Ectodermal cell (in vitro differentiated cells): ENCODE measurements at regions not wholly inside any gene's neighbourhood (a gene's known extent, or its start where the extent isn't known, plus 50 kb on each side); places are given as distances from the start of the nearest gene placed in this dataset.

ENCODE experiments used
- H3K27ac ChIP-seq: 2 replicates; pipeline ENCODE4 v1.7.0; 2013; ENCODE audit warnings: mild to moderate bottlenecking, low read depth, low read length; ENCODE audit not compliant: insufficient read depth, poor library complexity, severe bottlenecking
- H3K27me3 ChIP-seq: 2 replicates; pipeline ENCODE4 v1.7.0; 2013; ENCODE audit warnings: mild to moderate bottlenecking, low read length; ENCODE audit not compliant: insufficient read depth, control insufficient read depth, poor library complexity, severe bottlenecking
- H3K36me3 ChIP-seq: one replicate; pipeline ENCODE4 v1.7.0; 2013; ENCODE audit warnings: low read length; ENCODE audit not compliant: control insufficient read depth, insufficient read depth
- H3K4me1 ChIP-seq: one replicate; pipeline ENCODE4 v1.7.0; 2013; ENCODE audit warnings: low read length; ENCODE audit not compliant: control insufficient read depth, insufficient read depth
- H3K4me3 ChIP-seq: 2 replicates; pipeline ENCODE4 v1.7.0; 2013; ENCODE audit warnings: low read depth, low read length, control low read depth; ENCODE audit not compliant: insufficient read depth
- H3K9me3 ChIP-seq: 2 replicates; pipeline ENCODE4 v1.7.0; 2013; ENCODE audit warnings: mild to moderate bottlenecking, low read length, moderate library complexity; ENCODE audit not compliant: control insufficient read depth
- WGBS, 2 experiments: methylation state at CpG; one replicate each; pipeline ENCODE4 v1.1.7; 2013; ENCODE audit warnings: missing lambda C conversion rate in 2 of 2; 5-methylcytosine and 5-hydroxymethylcytosine counted together

DNA sequence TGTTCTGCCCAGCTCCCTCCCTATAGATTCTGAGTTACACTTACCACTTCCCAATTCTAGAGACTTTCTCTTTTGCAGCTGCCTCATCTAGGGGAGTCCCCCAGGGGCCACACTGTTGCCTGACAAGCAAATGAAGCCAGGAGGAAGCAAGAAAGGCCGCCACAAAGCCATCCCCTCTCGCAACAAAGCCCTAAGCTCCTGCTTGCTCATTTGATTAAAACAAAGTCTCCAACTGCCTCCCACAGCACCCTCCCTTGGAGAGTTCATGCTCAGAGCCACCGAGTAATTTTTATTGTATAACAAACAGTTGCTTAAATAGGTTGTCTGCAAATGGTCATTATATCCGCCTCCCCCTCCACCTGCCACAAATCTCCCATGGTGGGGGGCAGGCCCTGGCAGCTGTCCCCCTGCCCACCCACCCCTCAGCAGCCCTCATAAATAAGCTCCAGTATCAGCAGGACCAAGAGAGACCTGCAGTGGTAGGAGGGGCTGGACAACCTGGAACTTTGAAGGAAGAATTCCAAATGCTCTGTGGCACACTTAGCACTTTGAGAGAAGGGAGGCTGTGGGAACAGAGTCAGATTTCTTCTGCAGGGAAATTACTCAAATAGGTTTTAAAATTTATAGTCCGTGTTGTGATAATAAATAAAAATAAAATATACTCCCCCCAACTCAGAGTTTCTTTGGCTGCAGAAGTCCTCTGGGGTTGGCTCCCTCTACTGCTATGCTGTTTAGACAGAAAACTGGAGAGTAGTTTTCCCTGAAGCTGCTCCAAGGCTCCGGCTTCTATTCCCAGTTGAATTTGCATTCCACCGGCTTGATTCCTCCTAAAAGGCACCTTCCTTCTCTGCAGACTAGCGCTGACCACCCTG is 237.5 kb downstream of the TTLL7 start:
- Histone ChIP-seq H3K4me3 (no peak overlapping the region), H3K36me3 (no peaks in the 10 kb centered on the region), H3K9me3 (no peaks in the 10 kb centered on the region), H3K27me3 (no peaks in the 10 kb centered on the region), H3K27ac (peak overlapping the region; percentile 51), H3K4me1 (peaks cover 37% of the 10 kb centered on the region)
- 43 to 59% methylated on average over 6 to 7 of the region's 8 CpGs for WGBS, 2 experiments

DNA sequence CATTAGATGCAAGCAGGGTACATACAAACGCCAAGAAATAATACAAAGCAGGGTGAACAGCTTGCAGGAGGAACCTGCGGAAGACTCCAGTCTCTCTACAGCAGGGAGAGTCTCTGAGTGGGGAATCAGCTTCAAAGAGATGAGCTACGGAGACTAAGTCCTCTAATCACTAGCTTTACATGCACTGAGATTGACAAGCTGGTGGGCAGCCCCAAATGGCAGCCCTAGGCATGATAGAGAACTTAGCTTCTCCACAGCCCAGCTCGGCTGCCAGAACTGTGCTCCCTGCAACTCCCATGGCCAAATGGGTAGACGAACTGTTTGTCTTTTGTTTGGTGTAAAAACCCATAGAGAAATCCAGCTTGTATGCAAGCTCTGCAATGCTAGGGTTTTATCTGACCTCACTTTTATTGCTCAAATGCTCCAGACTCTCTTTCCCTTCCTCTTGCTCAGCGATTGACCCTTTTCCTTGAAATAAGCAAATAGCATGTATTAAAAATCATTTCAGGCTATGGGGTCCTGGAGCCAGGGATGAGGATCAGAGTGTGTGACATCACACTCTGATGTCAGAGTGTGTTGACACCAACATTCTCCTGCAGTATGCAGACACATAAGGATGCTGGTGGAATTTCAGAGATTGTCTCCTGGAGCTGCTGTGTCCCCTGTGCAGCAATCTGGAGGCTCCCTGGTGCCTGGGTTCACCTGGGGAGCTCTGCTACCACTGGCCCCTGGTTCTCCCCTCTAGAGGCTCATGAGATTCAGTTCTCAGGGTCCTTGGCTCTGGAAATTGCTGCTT is 238.5 kb downstream of the TTLL7 start:
- Histone ChIP-seq H3K27ac (peak overlapping the region; percentile 29), H3K9me3 (no peaks in the 10 kb centered on the region), H3K4me3 (no peak overlapping the region), H3K27me3 (no peaks in the 10 kb centered on the region), H3K36me3 (no peaks in the 10 kb centered on the region), H3K4me1 (peaks cover 37% of the 10 kb centered on the region)
- 74 to 79% methylated on average over 6 of the region's 6 CpGs for WGBS, 2 experiments

DNA sequence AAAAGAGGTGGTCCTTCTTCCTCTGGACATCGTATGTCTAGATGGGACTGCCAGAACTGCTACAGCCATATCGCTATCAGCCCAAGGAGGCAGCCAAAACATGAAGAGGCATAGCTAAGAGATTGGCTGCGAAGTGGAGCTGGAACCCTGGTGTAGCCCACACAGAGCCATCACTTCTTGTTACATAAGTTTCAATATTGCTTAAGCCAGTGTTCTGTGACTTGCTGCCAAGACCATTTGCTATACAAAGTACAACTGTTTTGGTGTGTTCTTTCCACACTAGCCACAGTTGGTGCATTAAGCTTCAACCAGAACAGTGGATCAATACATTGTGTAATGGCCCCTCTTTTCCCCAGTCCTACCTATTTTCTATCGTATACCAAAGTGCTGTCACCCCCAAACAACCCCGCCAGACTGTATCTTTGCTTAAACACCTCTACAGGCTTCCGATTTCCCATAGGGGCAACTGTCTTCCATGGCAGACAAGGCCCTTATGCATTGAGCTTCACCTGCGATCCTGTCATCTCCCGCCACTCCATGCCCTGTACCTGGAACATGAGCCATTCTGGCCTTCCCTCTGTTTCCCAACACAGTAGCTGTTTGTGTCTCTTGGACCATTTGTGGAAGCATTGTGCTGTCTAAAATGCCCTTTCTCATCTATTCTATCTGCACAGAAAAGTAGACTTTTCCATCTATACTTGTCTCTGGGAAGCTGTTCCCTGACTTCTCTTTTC is 241.8 kb downstream of the TTLL7 start:
- H3K36me3 ChIP-seq: no peaks in the 10 kb centered on the region
- no peak overlapping the region for H3K4me3 ChIP-seq
- H3K4me1 ChIP-seq: peaks cover 22% of the 10 kb centered on the region
- H3K27me3 ChIP-seq: no peaks in the 10 kb centered on the region
- no peak overlapping the region for H3K27ac ChIP-seq
- WGBS, 2 experiments: 94 to 95% methylated on average over 8 of the region's 8 CpGs
- no peaks in the 10 kb centered on the region for H3K9me3 ChIP-seq

DNA sequence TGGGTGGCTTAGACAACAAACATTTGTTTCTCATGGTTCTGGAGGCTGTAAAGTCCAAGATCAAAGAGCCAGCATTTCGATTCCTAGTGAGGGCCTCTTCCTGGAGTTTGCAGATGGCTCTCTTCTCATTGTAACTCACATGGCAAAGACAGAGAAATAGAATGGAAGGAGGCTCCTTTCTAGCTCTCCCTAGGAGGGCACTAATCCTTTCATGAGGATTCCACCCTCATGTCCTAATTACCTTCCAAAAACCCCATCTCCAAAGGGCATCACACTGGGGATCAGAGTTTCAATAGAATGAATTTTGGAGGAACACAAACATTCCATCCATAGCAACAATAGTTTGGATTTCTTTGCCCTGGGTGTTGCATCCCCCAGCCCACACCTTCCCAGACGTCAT is 247.3 kb downstream of the TTLL7 start:
- H3K27ac ChIP-seq: peak overlapping the region; percentile 45

DNA sequence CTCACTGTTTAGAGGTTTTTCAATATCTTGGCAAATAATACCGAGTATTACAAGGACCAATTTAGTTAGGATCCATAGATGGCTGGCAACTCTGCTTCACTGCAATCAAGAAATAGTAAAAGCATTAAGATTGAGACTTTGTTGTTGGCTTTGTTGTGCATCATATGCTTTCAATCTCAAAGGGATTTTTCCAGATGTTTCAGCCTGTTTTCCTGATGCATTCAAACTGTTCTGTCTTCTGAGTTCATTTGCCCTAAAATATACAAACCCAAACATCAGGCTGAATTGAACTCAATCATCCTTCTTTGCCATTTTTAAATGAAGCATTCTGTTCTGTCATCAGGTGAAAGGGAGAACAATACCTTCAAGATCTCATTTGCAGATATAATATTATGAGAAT is 248.7 kb downstream of the TTLL7 start:
- H3K27ac ChIP-seq: no peak overlapping the region
- H3K36me3 ChIP-seq: no peaks in the 10 kb centered on the region
- WGBS, 2 experiments: 100% methylated on average over 1 of the region's 1 CpG
- H3K4me1 ChIP-seq: peaks cover 9% of the 10 kb centered on the region
- no peaks in the 10 kb centered on the region for H3K9me3 ChIP-seq
- H3K27me3 ChIP-seq: no peaks in the 10 kb centered on the region
- no peak overlapping the region for H3K4me3 ChIP-seq

More for the DNA sequence above, 247.3 kb downstream of the TTLL7 start:
- 13 to 17% methylated on average over 1 of the region's 2 CpGs for whole genome bisulfite sequencing, 2 experiments
- Histone ChIP-seq H3K4me3 (no peak overlapping the region), H3K36me3 (no peaks in the 10 kb centered on the region), H3K27me3 (no peaks in the 10 kb centered on the region), H3K9me3 (no peaks in the 10 kb centered on the region), H3K4me1 (peaks cover 5% of the 10 kb centered on the region)

DNA sequence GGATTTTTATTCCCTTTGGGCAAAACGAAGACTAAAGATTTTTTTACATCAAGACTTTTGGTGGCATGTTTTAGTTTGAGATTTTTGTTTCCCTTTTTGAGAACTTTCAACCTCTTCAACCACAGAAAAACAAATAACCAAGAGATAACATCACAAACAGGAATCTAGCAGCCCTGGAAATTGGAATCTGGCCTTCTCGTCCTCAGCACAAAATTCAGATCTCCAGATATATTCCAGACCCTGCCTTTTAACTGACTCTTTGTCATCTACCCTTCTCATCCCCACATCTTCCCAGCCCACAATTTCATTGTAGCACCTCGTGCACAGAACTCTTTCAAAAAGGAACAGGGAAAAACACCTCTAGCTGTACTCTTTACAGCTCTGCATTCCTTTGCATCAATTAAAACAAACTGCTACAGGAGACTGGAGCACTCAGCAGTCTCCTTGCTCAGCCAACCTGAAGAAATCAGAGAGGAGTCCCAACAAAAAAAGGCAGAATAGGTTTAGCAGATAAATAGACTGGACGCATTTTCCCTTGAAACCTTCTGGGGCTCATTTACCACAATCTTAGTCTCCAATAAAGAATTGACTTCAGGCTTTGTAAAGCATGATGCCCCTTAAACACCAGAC is 251.0 kb downstream of the TTLL7 start:
- Histone ChIP-seq H3K4me1 (peaks cover 26% of the 10 kb centered on the region), H3K4me3 (no peak overlapping the region), H3K27me3 (no peaks in the 10 kb centered on the region), H3K27ac (peak overlapping the region; percentile 27), H3K36me3 (no peaks in the 10 kb centered on the region), H3K9me3 (no peaks in the 10 kb centered on the region)
- WGBS, 2 experiments: 67 to 73% methylated on average over 3 to 4 of the region's 4 CpGs

DNA sequence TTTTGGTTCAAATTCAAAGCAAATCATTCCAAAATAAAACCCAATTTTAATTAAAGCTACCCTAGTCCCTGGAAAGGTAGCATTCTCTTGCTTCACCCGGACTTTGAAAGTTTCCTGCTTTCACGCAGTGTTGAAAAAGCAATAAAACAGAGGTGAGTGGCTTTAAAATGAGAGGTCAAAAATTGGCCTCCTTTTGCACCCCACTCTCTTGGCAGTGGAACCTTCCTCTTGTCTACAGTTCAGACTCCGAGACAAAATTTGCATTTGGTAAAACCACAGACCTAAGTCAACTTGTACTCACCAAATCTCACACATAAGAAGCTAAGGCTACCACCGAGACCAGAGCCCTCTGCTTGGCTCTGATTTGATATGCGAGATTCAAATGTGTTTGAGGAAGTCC is 252.7 kb downstream of the TTLL7 start:
- Histone ChIP-seq H3K9me3 (no peaks in the 10 kb centered on the region), H3K4me1 (peaks cover 39% of the 10 kb centered on the region), H3K27ac (no peak overlapping the region), H3K4me3 (no peak overlapping the region), H3K36me3 (no peaks in the 10 kb centered on the region), H3K27me3 (no peaks in the 10 kb centered on the region)
- WGBS, 2 experiments: 90 to 95% methylated on average over 5 of the region's 5 CpGs

DNA sequence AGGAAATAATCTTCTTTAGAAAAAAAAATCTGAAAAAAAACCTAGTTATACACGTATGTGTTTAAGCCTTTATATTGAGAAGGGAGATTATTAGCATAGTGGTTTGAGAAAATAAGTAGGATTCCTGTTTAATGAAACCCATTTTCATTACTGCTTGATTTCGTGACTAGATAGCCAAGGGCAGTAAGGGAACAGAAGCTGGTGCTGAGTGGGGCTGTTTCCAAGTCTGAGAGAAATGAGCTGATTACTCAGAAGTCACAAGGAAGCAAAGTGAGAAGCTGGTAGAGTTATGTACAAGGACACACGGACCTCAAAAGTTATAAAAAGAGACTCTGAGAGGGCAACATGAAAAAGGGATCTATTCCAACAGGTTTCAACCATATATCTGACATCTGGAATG is 256.5 kb downstream of the TTLL7 start:
- Histone ChIP-seq H3K27ac (peak overlapping the region; percentile 66), H3K4me3 (no peak overlapping the region), H3K9me3 (no peaks in the 10 kb centered on the region), H3K4me1 (peaks cover 52% of the 10 kb centered on the region), H3K27me3 (no peaks in the 10 kb centered on the region), H3K36me3 (no peaks in the 10 kb centered on the region)
- WGBS, 2 experiments: 57 to 61% methylated on average over 3 of the region's 3 CpGs

DNA sequence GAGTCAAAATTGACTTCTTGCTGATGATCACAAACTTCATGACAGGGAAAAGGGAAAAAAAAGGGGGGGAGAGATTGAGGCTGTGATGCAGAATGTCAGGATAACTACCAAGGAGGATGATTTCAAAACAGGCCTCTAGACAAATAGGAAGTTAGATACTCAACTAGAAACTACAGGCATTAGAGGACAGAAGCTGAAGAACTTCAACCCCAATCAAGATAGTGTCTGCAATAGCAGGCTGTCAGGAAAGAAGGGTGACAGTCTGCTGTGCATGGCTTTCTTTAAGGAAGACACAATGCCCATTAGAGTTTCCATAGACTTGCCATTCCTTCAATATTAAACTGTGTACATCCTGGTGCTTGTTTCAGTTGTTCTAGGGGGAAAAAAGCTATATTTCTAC is 257.2 kb downstream of the TTLL7 start:
- Histone ChIP-seq H3K36me3 (no peaks in the 10 kb centered on the region), H3K9me3 (no peaks in the 10 kb centered on the region), H3K4me3 (no peak overlapping the region), H3K4me1 (peaks cover 52% of the 10 kb centered on the region), H3K27ac (peak overlapping the region; percentile 78), H3K27me3 (no peaks in the 10 kb centered on the region)
